ENCODE measurements at regions not wholly inside any gene's neighbourhood (a gene's known extent, or its start where the extent isn't known, plus 50 kb on each side); places are given as distances from the start of the nearest gene placed in this dataset.

DNA sequence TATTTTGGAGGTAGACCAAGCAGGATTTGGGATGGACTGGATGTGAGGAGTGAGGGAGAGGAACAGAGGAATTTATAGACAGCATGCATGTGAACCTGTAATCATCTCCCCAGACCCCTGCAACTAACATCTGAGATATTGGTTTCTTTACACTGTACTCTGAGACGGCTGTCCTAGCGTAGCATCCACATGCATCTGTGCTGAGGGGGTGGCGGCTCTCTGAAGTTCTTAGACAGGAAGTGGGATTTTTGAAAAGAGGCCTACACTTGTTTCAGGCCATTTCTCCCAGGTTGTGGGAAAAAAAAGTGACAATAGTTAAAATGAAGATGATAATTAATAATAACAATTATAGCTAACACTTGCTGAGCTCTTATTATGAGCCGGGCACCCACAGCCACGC lies 150.2 kb upstream of the GATA6 start:
- TF ChIP-seq, protein P1, sequence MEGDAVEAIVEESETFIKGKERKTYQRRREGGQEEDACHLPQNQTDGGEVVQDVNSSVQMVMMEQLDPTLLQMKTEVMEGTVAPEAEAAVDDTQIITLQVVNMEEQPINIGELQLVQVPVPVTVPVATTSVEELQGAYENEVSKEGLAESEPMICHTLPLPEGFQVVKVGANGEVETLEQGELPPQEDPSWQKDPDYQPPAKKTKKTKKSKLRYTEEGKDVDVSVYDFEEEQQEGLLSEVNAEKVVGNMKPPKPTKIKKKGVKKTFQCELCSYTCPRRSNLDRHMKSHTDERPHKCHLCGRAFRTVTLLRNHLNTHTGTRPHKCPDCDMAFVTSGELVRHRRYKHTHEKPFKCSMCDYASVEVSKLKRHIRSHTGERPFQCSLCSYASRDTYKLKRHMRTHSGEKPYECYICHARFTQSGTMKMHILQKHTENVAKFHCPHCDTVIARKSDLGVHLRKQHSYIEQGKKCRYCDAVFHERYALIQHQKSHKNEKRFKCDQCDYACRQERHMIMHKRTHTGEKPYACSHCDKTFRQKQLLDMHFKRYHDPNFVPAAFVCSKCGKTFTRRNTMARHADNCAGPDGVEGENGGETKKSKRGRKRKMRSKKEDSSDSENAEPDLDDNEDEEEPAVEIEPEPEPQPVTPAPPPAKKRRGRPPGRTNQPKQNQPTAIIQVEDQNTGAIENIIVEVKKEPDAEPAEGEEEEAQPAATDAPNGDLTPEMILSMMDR (IDR thresholded peaks at IDR 0.05), result no peak
- TF ChIP-seq POLR2A (IDR thresholded peaks at IDR 0.05) (no peak), POLR2AphosphoS5 (IDR thresholded peaks at IDR 0.05) (no peak), EP300 (IDR thresholded peaks at IDR 0.05) (no peak)

Measured in upper lobe of left lung (tissue), 4 donors.